Endodermal cell (in vitro differentiated cells): ENCODE measurements at regions not wholly inside any gene's neighbourhood (a gene's known extent, or its start where the extent isn't known, plus 50 kb on each side); places are given as distances from the start of the nearest gene placed in this dataset.

Source experiments
- DNase-seq: peaks from one replicate; pipeline ENCODE4 v3.0.0-alpha.2; 2017
- H3K27ac ChIP-seq: 2 replicates; pipeline ENCODE4 v1.5.1; 2013; ENCODE audit warnings: mild to moderate bottlenecking, low read depth, low read length, moderate library complexity
- H3K27me3 ChIP-seq: 2 replicates; pipeline ENCODE4 v1.6.1; 2013; ENCODE audit warnings: mild to moderate bottlenecking, low read length, moderate library complexity; ENCODE audit not compliant: insufficient read depth, control insufficient read depth, poor library complexity, severe bottlenecking
- H3K36me3 ChIP-seq: 2 replicates; pipeline ENCODE4 v1.7.0; 2013; ENCODE audit warnings: mild to moderate bottlenecking, low read length, moderate library complexity; ENCODE audit not compliant: control insufficient read depth, insufficient read depth
- H3K4me1 ChIP-seq: one replicate; pipeline ENCODE4 v1.7.0; 2013; ENCODE audit warnings: low read length; ENCODE audit not compliant: control insufficient read depth, insufficient read depth
- H3K4me3 ChIP-seq: 2 replicates; pipeline ENCODE4 v1.5.1; 2013; ENCODE audit warnings: mild to moderate bottlenecking, low read length, moderate library complexity
- H3K9ac ChIP-seq: 2 replicates; pipeline ENCODE4 v1.6.1; 2013; ENCODE audit warnings: mild to moderate bottlenecking, low read length, moderate library complexity; ENCODE audit not compliant: poor library complexity, severe bottlenecking; ENCODE audit errors: extremely low read depth
- H3K9me3 ChIP-seq: 2 replicates; pipeline ENCODE4 v1.6.1; 2013; ENCODE audit warnings: mild to moderate bottlenecking, low read length, moderate library complexity; ENCODE audit not compliant: control insufficient read depth
- H3K27ac Mint-ChIP-seq: 2 replicates; pipeline ENCODE4 v1.8.0; 2020; ENCODE audit warnings: mixed read lengths
- H3K27me3 Mint-ChIP-seq: 2 replicates; pipeline ENCODE4 v1.8.0; 2021; ENCODE audit warnings: mild to moderate bottlenecking, mixed read lengths; ENCODE audit not compliant: insufficient read depth
- H3K36me3 Mint-ChIP-seq: 2 replicates; pipeline ENCODE4 v1.8.0; 2020; ENCODE audit warnings: low read depth, mixed read lengths
- H3K4me1 Mint-ChIP-seq: 2 replicates; pipeline ENCODE4 v1.8.0; 2020; ENCODE audit warnings: mixed read lengths
- H3K4me3 Mint-ChIP-seq: 2 replicates; pipeline ENCODE4 v1.8.0; 2020; ENCODE audit warnings: mild to moderate bottlenecking, moderate library complexity, mixed read lengths
- H3K9me3 Mint-ChIP-seq: 2 replicates; pipeline ENCODE4 v1.8.0; 2020; ENCODE audit warnings: mild to moderate bottlenecking, mixed read lengths
- WGBS, 2 experiments: methylation state at CpG; one replicate each; pipeline versions ENCODE4 v1.1.5 to v1.1.7; 2013; ENCODE audit warnings: missing lambda C conversion rate in 2 of 2, mixed read lengths in 1 of 2; ENCODE audit not compliant: insufficient coverage in 1 of 2, insufficient read length in 1 of 2; 5-methylcytosine and 5-hydroxymethylcytosine counted together
- TF ChIP-seq, protein P1 (sequence below): fragments of 200-600 bp; sonication (generic); conservative IDR thresholded peaks from 2 replicates; pipeline ENCODE4 v1.5.0; 2021; ENCODE audit warnings: antibody characterized with exemption, mild to moderate bottlenecking

DNA sequence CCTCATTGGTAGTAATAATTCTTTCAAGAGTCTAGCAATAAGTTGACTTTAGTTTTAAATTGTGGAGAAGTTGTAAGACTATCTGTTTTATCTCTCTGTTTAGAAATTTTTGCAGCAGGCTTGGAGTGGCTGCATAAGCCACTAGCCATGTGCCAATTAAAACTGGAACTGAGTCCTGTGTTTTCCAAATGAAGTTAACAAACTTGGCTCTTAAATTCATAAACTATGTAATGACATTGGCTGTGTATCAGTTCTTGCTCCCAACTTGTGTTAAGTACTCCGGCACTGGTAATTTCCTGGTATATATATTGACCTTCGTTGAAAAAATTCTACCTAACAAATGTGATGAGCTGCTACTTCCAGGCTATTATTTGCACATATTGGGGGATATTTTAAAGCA, 420.4 kb downstream of the GBA3 start:
- H3K36me3 Mint-ChIP-seq = no peaks in the 10 kb centered on the region
- H3K27me3 ChIP-seq = no peaks in the 10 kb centered on the region
- peaks cover 9% of the 10 kb centered on the region for H3K27me3 Mint-ChIP-seq
- WGBS, 2 experiments = 95 to 98% methylated on average over 2 of the region's 2 CpGs
- H3K4me3 Mint-ChIP-seq = no peak overlapping the region
- no peak overlapping the region for H3K9ac ChIP-seq
- no peak for DNase-seq
- H3K4me3 ChIP-seq = no peak overlapping the region
- TF ChIP-seq, protein P1, sequence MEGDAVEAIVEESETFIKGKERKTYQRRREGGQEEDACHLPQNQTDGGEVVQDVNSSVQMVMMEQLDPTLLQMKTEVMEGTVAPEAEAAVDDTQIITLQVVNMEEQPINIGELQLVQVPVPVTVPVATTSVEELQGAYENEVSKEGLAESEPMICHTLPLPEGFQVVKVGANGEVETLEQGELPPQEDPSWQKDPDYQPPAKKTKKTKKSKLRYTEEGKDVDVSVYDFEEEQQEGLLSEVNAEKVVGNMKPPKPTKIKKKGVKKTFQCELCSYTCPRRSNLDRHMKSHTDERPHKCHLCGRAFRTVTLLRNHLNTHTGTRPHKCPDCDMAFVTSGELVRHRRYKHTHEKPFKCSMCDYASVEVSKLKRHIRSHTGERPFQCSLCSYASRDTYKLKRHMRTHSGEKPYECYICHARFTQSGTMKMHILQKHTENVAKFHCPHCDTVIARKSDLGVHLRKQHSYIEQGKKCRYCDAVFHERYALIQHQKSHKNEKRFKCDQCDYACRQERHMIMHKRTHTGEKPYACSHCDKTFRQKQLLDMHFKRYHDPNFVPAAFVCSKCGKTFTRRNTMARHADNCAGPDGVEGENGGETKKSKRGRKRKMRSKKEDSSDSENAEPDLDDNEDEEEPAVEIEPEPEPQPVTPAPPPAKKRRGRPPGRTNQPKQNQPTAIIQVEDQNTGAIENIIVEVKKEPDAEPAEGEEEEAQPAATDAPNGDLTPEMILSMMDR = no peak
- H3K9me3 Mint-ChIP-seq = no peaks in the 10 kb centered on the region
- H3K4me1 Mint-ChIP-seq = no peaks in the 10 kb centered on the region
- no peak overlapping the region for H3K27ac Mint-ChIP-seq
- H3K36me3 ChIP-seq = no peaks in the 10 kb centered on the region
- H3K27ac ChIP-seq = no peak overlapping the region
- no peaks in the 10 kb centered on the region for H3K9me3 ChIP-seq
- no peaks in the 10 kb centered on the region for H3K4me1 ChIP-seq

DNA sequence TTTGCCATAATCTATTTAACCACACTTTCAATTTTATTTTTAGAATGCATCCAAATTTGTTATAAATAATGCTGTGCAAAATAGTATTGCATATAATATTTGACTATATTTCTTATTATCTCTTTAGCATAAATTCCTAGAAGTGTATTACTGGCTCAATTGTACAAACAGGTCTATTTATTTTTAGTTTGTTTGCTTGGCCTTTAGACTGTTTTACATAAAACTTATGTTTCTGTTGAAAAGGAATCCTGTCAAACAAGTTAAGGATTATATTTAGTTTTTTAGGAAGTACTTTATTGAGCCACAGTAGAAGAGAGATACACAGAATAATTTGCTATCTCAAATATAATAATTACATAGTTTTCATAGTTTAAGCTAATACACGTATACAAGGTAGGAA, 413.8 kb downstream of the GBA3 start:
- H3K4me3 Mint-ChIP-seq = no peak overlapping the region
- H3K4me1 Mint-ChIP-seq = no peaks in the 10 kb centered on the region
- no CpG with 5 or more reads among the region's 1 CpG for WGBS, 2 experiments
- no peaks in the 10 kb centered on the region for H3K9me3 Mint-ChIP-seq
- TF ChIP-seq, protein P1 = no peak
- Histone ChIP-seq H3K27ac (no peak overlapping the region), H3K9me3 (no peaks in the 10 kb centered on the region), H3K27me3 (no peaks in the 10 kb centered on the region), H3K9ac (no peak overlapping the region), H3K4me3 (no peak overlapping the region), H3K36me3 (no peaks in the 10 kb centered on the region), H3K4me1 (no peaks in the 10 kb centered on the region)
- H3K36me3 Mint-ChIP-seq = no peaks in the 10 kb centered on the region
- H3K27ac Mint-ChIP-seq = no peak overlapping the region
- H3K27me3 Mint-ChIP-seq = no peaks in the 10 kb centered on the region
- no peak for DNase-seq

DNA sequence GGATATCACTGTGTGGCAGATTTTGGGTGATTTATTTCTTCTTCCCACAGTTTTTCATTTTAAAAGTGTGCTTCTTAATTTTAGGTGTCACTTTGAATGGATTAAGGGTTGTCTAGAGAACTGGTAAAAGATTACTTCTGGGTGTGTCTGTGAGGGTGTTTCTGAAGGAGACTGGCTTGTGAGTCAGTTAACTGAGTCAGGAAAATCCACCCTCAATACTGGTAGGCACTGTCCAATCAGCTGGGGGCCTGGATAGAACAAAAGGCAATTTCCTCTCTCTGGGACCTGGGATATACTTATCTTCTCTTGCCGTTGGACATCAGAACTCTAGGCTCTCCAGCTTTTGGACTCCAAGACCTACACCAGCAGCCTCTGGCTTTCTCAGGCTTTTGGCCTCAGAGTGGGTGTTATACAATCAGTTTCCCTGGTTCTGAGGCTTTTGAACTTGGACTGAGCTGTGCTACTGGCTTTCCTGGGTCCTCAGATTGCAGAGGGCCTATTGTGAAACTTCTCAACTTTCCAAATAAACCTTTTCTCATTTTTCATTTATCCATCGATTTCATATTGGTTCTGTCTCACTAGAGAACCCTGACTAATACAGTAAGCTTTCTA, 413.1 kb downstream of the GBA3 start:
- WGBS, 2 experiments = 96% methylated on average over 2 of the region's 2 CpGs; no CpG with 5 or more reads in 1 of the 2 experiments

More for the DNA sequence above, 413.1 kb downstream of the GBA3 start:
- TF ChIP-seq, protein P1 = no peak
- no peak overlapping the region for H3K9ac ChIP-seq
- Mint-ChIP-seq H3K36me3 (no peaks in the 10 kb centered on the region), H3K4me3 (no peak overlapping the region), H3K4me1 (no peaks in the 10 kb centered on the region), H3K27ac (no peak overlapping the region), H3K9me3 (no peaks in the 10 kb centered on the region), H3K27me3 (no peaks in the 10 kb centered on the region)
- no peak overlapping the region for H3K4me3 ChIP-seq
- H3K9me3 ChIP-seq = no peaks in the 10 kb centered on the region
- no peak for DNase-seq
- H3K27ac ChIP-seq = no peak overlapping the region
- no peaks in the 10 kb centered on the region for H3K4me1 ChIP-seq
- H3K27me3 ChIP-seq = no peaks in the 10 kb centered on the region
- H3K36me3 ChIP-seq = no peaks in the 10 kb centered on the region
